H1 (cell line): ENCODE measurements at regions not wholly inside any gene's neighbourhood (a gene's known extent, or its start where the extent isn't known, plus 50 kb on each side); places are given as distances from the start of the nearest gene placed in this dataset.

ENCODE experiments used
- CTCF ChIP-seq, 3 experiments: IDR thresholded peaks; 1 replicate in 2 of 3; 2 replicates in 1 of 3; pipeline versions ENCODE4 v1.5.1 to v1.6.1; 2011; ENCODE audit warnings: low read length in 3 of 3, mild to moderate bottlenecking in 3 of 3, inconsistent platforms in 2 of 3, low read depth in 1 of 3, moderate library complexity in 1 of 3; ENCODE audit not compliant: insufficient read depth in 1 of 3; ENCODE audit errors: control extremely low read depth in 1 of 3
- EGR1 ChIP-seq: IDR thresholded peaks from 2 replicates; pipeline ENCODE4 v1.6.1; 2011; ENCODE audit warnings: low read depth, low read length, borderline replicate concordance
- EP300 ChIP-seq, 2 experiments: IDR thresholded peaks; 1 replicate in 1 of 2; 2 replicates in 1 of 2; pipeline ENCODE4 v1.6.1; 2011 to 2012; ENCODE audit warnings: low read depth in 2 of 2, low read length in 2 of 2, mild to moderate bottlenecking in 2 of 2, borderline replicate concordance in 1 of 2, inconsistent platforms in 1 of 2, moderate library complexity in 1 of 2
- GABPA ChIP-seq: IDR thresholded peaks from 2 replicates; pipeline ENCODE4 v1.6.1; 2011; ENCODE audit warnings: mild to moderate bottlenecking, low read length, moderate library complexity, borderline replicate concordance; ENCODE audit not compliant: insufficient read depth
- GTF2F1 ChIP-seq: IDR thresholded peaks from 2 replicates; pipeline ENCODE4 v1.6.1; 2012; ENCODE audit warnings: low read depth, low read length, improper control_type of control experiment, borderline replicate concordance
- HDAC2 ChIP-seq, 2 experiments: fragments of 300-600 bp in 1 of 2; sonication (generic) in 1 of 2; IDR thresholded peaks; 2 replicates each; pipeline ENCODE4 v1.6.1; 2011 to 2012; ENCODE audit warnings: low read depth in 2 of 2, low read length in 2 of 2, mild to moderate bottlenecking in 2 of 2, moderate library complexity in 2 of 2, borderline replicate concordance in 1 of 2, inconsistent platforms in 1 of 2
- JUND ChIP-seq: IDR thresholded peaks from 2 replicates; pipeline ENCODE4 v1.6.1; 2011; ENCODE audit warnings: mild to moderate bottlenecking, improper control_type of control experiment, low read length
- POLR2A ChIP-seq, 2 experiments: IDR thresholded peaks; 1 replicate in 1 of 2; 2 replicates in 1 of 2; pipeline ENCODE4 v1.6.1; 2011; ENCODE audit warnings: low read depth in 2 of 2, low read length in 2 of 2, mild to moderate bottlenecking in 2 of 2; ENCODE audit errors: control extremely low read depth in 1 of 2
- RFX5 ChIP-seq: IDR thresholded peaks from 2 replicates; pipeline ENCODE4 v1.6.1; 2011; ENCODE audit warnings: low read depth, low read length, improper control_type of control experiment, borderline replicate concordance
- RXRA ChIP-seq: IDR thresholded peaks from 2 replicates; pipeline ENCODE4 v1.6.1; 2011; ENCODE audit warnings: low read depth, mild to moderate bottlenecking, low read length, moderate library complexity; ENCODE audit not compliant: insufficient read depth
- TAF1 ChIP-seq: IDR thresholded peaks from 2 replicates; pipeline ENCODE4 v1.6.1; 2011; ENCODE audit warnings: mild to moderate bottlenecking, low read depth, low read length
- TBP ChIP-seq: IDR thresholded peaks from 2 replicates; pipeline ENCODE4 v1.6.1; 2011; ENCODE audit warnings: low read depth, low read length, improper control_type of control experiment

GRCh38 chr2:143907801-143908200 is 612.1 kb downstream of the ZEB2 start:
- TF ChIP-seq GTF2F1 (no peak), TAF1 (no peak), RFX5 (no peak), EGR1 (no peak), TBP (no peak), RXRA (no peak), POLR2A (IDR thresholded peaks at IDR 0.05; ENCODE audit: control extremely low read depth in 1 of 2, low read depth in 2 of 2, low read length in 2 of 2) (no peak), JUND (no peak), CTCF (IDR thresholded peaks at IDR 0.05; ENCODE audit: control extremely low read depth in 1 of 3, insufficient read depth in 1 of 3, low read depth in 1 of 3, low read length in 3 of 3) (no peak), EP300 (IDR thresholded peaks at IDR 0.05; ENCODE audit: borderline replicate concordance in 1 of 2, low read depth in 2 of 2, low read length in 2 of 2) (no peak), HDAC2 (IDR thresholded peaks at IDR 0.05; ENCODE audit: borderline replicate concordance in 1 of 2, low read depth in 2 of 2, low read length in 2 of 2) (no peak), GABPA (no peak)
